H1 (cell line): ENCODE measurements at regions not wholly inside any gene's neighbourhood (a gene's known extent, or its start where the extent isn't known, plus 50 kb on each side); places are given as distances from the start of the nearest gene placed in this dataset.

Experiments
- CEBPB ChIP-seq: IDR thresholded peaks from 2 replicates; pipeline ENCODE4 v1.6.1; 2012; ENCODE audit warnings: low read depth, low read length
- MAFK ChIP-seq: IDR thresholded peaks from 2 replicates; pipeline ENCODE4 v1.6.1; 2012; ENCODE audit warnings: low read depth, mild to moderate bottlenecking, improper control_type of control experiment, low read length
- NRF1 ChIP-seq: IDR thresholded peaks from 2 replicates; pipeline ENCODE4 v1.6.1; 2011; ENCODE audit warnings: mild to moderate bottlenecking, low read depth, low read length, improper control_type of control experiment

DNA sequence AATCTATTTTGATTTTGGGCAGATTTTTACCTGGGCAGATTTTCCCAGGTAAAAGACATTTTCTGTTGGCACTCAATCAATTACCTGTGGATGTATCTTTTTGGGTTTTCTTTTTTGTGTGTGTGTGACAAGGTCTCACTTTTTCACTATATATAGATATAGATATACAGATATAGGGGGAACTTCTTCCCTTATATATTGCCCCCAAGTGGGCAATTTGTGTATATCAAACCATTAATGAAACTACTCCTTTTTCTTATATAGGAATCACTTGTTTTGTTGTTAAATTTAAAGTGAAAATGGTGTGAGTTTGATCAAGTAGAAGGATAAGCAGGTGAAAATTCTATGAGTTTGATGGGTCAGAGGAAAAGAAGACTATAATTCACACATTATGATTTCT lies 1054.9 kb downstream of the NLGN4Y start (continued):
- TF ChIP-seq MAFK (no peak), CEBPB (no peak), NRF1 (no peak)
